Activated T-helper 1 cell treated with anti-CD3 and anti-CD28 coated beads, Interleukin-12 subunit alpha, Interleukin-12 subunit beta, Interleukin-2, Interleukin-4 antibody, amounts not matched to agents 30 ng/mL and 10 ng/mL and 1 ng/mL, durations not matched to agents 14 hours and 24 hours and 36 hours (primary cell): ENCODE measurements at regions not wholly inside any gene's neighbourhood (a gene's known extent, or its start where the extent isn't known, plus 50 kb on each side); places are given as distances from the start of the nearest gene placed in this dataset.

ENCODE experiments used
- DNase-seq: peaks from one replicate; pipeline ENCODE4 v3.0.0; 2021; ENCODE audit warnings: low spot score
- H3K27ac Mint-ChIP-seq: one replicate; pipeline ENCODE4 v1.8.0; 2021; ENCODE audit warnings: mild to moderate bottlenecking, mixed read lengths
- H3K27me3 Mint-ChIP-seq: one replicate; pipeline ENCODE4 v1.8.0; 2022; ENCODE audit warnings: mild to moderate bottlenecking, moderate library complexity, mixed read lengths; ENCODE audit not compliant: insufficient read depth
- H3K36me3 Mint-ChIP-seq: one replicate; pipeline ENCODE4 v1.8.0; 2021; ENCODE audit warnings: low read depth, mixed read lengths
- H3K4me1 Mint-ChIP-seq: one replicate; pipeline ENCODE4 v1.8.0; 2021; ENCODE audit warnings: low read depth, mixed read lengths
- H3K4me3 Mint-ChIP-seq: one replicate; pipeline ENCODE4 v1.8.0; 2021; ENCODE audit warnings: mild to moderate bottlenecking, moderate library complexity, mixed read lengths
- H3K9me3 Mint-ChIP-seq: one replicate; pipeline ENCODE4 v1.8.0; 2021; ENCODE audit warnings: mixed read lengths
- intact Hi-C: fragments of 100-400 bp; cut with micrococcal nuclease; formaldehyde crosslinking; loops from one replicate; pipeline ENCODE4 v1.15.1; 2024

GRCh38 chr7:10146271-10146670 is 827.4 kb upstream of the PHF14 start:
- Mint-ChIP-seq H3K27ac (no peak overlapping the region), H3K27me3 (no peaks in the 10 kb centered on the region), H3K36me3 (no peaks in the 10 kb centered on the region), H3K9me3 (no peaks in the 10 kb centered on the region), H3K4me1 (no peaks in the 10 kb centered on the region), H3K4me3 (no peak overlapping the region)
- DNase-seq = no peak
- intact Hi-C loops = no loop called here

- H3K27me3 Mint-ChIP-seq = no peaks in the 10 kb centered on the region
- no peak for DNase-seq
- no peak overlapping the region for H3K27ac Mint-ChIP-seq
- no peaks in the 10 kb centered on the region for H3K9me3 Mint-ChIP-seq
- H3K36me3 Mint-ChIP-seq = no peaks in the 10 kb centered on the region
- H3K4me3 Mint-ChIP-seq = no peak overlapping the region
- intact Hi-C loops = no loop called here
- H3K4me1 Mint-ChIP-seq = no peaks in the 10 kb centered on the region
These were observed 816.7 kb upstream of the PHF14 start for GRCh38 chr7:10156972-10157371.

GRCh38 chr7:10181996-10182395 is 791.7 kb upstream of the PHF14 start:
- no peak overlapping the region for H3K27ac Mint-ChIP-seq
- H3K9me3 Mint-ChIP-seq = no peaks in the 10 kb centered on the region
- intact Hi-C loops = no loop called here
- H3K4me1 Mint-ChIP-seq = no peaks in the 10 kb centered on the region
- H3K27me3 Mint-ChIP-seq = no peaks in the 10 kb centered on the region
- DNase-seq = no peak
- H3K4me3 Mint-ChIP-seq = no peak overlapping the region
- no peaks in the 10 kb centered on the region for H3K36me3 Mint-ChIP-seq

- Mint-ChIP-seq H3K27ac (no peak overlapping the region), H3K4me3 (no peak overlapping the region), H3K4me1 (no peaks in the 10 kb centered on the region), H3K36me3 (no peaks in the 10 kb centered on the region), H3K9me3 (no peaks in the 10 kb centered on the region), H3K27me3 (no peaks in the 10 kb centered on the region)
- no peak for DNase-seq
- intact Hi-C loops = no loop called here
These were observed 781.6 kb upstream of the PHF14 start for GRCh38 chr7:10192074-10192473.

GRCh38 chr7:10205696-10206095 is 768.0 kb upstream of the PHF14 start:
- DNase-seq = no peak
- Mint-ChIP-seq H3K27ac (no peak overlapping the region), H3K4me3 (no peak overlapping the region), H3K9me3 (no peaks in the 10 kb centered on the region), H3K4me1 (no peaks in the 10 kb centered on the region), H3K36me3 (no peaks in the 10 kb centered on the region), H3K27me3 (no peaks in the 10 kb centered on the region)
- intact Hi-C loops = no loop called here

- Mint-ChIP-seq H3K9me3 (no peaks in the 10 kb centered on the region), H3K27me3 (no peaks in the 10 kb centered on the region), H3K27ac (no peak overlapping the region), H3K4me1 (no peaks in the 10 kb centered on the region), H3K36me3 (no peaks in the 10 kb centered on the region), H3K4me3 (no peak overlapping the region)
- no peak for DNase-seq
- intact Hi-C loops = no loop called here
These were observed 763.7 kb upstream of the PHF14 start for GRCh38 chr7:10210000-10210399.

- H3K4me3 Mint-ChIP-seq = no peak overlapping the region
- H3K27ac Mint-ChIP-seq = no peak overlapping the region
- intact Hi-C loops = no loop called here
- no peaks in the 10 kb centered on the region for H3K9me3 Mint-ChIP-seq
- H3K4me1 Mint-ChIP-seq = no peaks in the 10 kb centered on the region
- no peak for DNase-seq
- H3K36me3 Mint-ChIP-seq = no peaks in the 10 kb centered on the region
- no peaks in the 10 kb centered on the region for H3K27me3 Mint-ChIP-seq
These were observed 762.7 kb upstream of the PHF14 start for GRCh38 chr7:10211016-10211415.

- Mint-ChIP-seq H3K4me1 (no peaks in the 10 kb centered on the region), H3K4me3 (no peak overlapping the region), H3K36me3 (no peaks in the 10 kb centered on the region), H3K9me3 (no peaks in the 10 kb centered on the region), H3K27ac (no peak overlapping the region), H3K27me3 (no peaks in the 10 kb centered on the region)
- DNase-seq = no peak
- intact Hi-C loops = no loop called here
These were observed 761.8 kb upstream of the PHF14 start for GRCh38 chr7:10211861-10212260.

GRCh38 chr7:10212649-10213048 is 761.0 kb upstream of the PHF14 start:
- no peak for DNase-seq
- no peaks in the 10 kb centered on the region for H3K36me3 Mint-ChIP-seq
- H3K27me3 Mint-ChIP-seq = no peaks in the 10 kb centered on the region
- no peak overlapping the region for H3K4me3 Mint-ChIP-seq
- H3K9me3 Mint-ChIP-seq = no peaks in the 10 kb centered on the region
- H3K27ac Mint-ChIP-seq = no peak overlapping the region
- no peaks in the 10 kb centered on the region for H3K4me1 Mint-ChIP-seq
- intact Hi-C loops = no loop called here

GRCh38 chr7:10216462-10216861 is 757.2 kb upstream of the PHF14 start:
- Mint-ChIP-seq H3K9me3 (no peaks in the 10 kb centered on the region), H3K4me3 (no peak overlapping the region), H3K27ac (no peak overlapping the region), H3K4me1 (no peaks in the 10 kb centered on the region), H3K27me3 (no peaks in the 10 kb centered on the region), H3K36me3 (no peaks in the 10 kb centered on the region)
- intact Hi-C loops = no loop called here
- DNase-seq = no peak

- Mint-ChIP-seq H3K27me3 (no peaks in the 10 kb centered on the region), H3K36me3 (no peaks in the 10 kb centered on the region), H3K27ac (no peak overlapping the region), H3K4me3 (no peak overlapping the region), H3K9me3 (no peaks in the 10 kb centered on the region), H3K4me1 (no peaks in the 10 kb centered on the region)
- DNase-seq = no peak
- intact Hi-C loops = no loop called here
These were observed 752.6 kb upstream of the PHF14 start for GRCh38 chr7:10221084-10221483.

- Mint-ChIP-seq H3K36me3 (no peaks in the 10 kb centered on the region), H3K27me3 (no peaks in the 10 kb centered on the region), H3K27ac (no peak overlapping the region), H3K4me3 (no peak overlapping the region), H3K4me1 (no peaks in the 10 kb centered on the region), H3K9me3 (no peaks in the 10 kb centered on the region)
- no peak for DNase-seq
- intact Hi-C loops = no loop called here
These were observed 750.7 kb upstream of the PHF14 start for GRCh38 chr7:10222976-10223375.

- Mint-ChIP-seq H3K27me3 (no peaks in the 10 kb centered on the region), H3K27ac (no peak overlapping the region), H3K9me3 (no peaks in the 10 kb centered on the region), H3K36me3 (no peaks in the 10 kb centered on the region), H3K4me3 (no peak overlapping the region), H3K4me1 (no peaks in the 10 kb centered on the region)
- intact Hi-C loops = no loop called here
- no peak for DNase-seq
These were observed 748.4 kb upstream of the PHF14 start for GRCh38 chr7:10225275-10225674.

- intact Hi-C loops = no loop called here
- no peak for DNase-seq
- Mint-ChIP-seq H3K4me1 (no peaks in the 10 kb centered on the region), H3K36me3 (no peaks in the 10 kb centered on the region), H3K9me3 (peaks cover 4% of the 10 kb centered on the region), H3K4me3 (no peak overlapping the region), H3K27ac (no peak overlapping the region), H3K27me3 (no peaks in the 10 kb centered on the region)
These were observed 736.4 kb upstream of the PHF14 start for GRCh38 chr7:10237306-10237705.
